HCT116 (cell line): ENCODE measurements at regions not wholly inside any gene's neighbourhood (a gene's known extent, or its start where the extent isn't known, plus 50 kb on each side); places are given as distances from the start of the nearest gene placed in this dataset.

ENCODE experiments used
- CEBPB ChIP-seq: IDR thresholded peaks from 2 replicates; pipeline ENCODE4 v1.6.1; 2012; ENCODE audit warnings: low read depth
- EZH2phosphoT487 ChIP-seq: fragments of 200-600 bp; IDR thresholded peaks from 2 replicates; pipeline ENCODE4 v1.6.1; 2018; ENCODE audit warnings: antibody characterized with exemption, borderline replicate concordance
- FOSL1 ChIP-seq: IDR thresholded peaks from 2 replicates; pipeline ENCODE4 v1.6.1; 2012; ENCODE audit warnings: low read depth
- JUND ChIP-seq: IDR thresholded peaks from 2 replicates; pipeline ENCODE4 v1.6.1; 2012
- POLR2A ChIP-seq: IDR thresholded peaks from 2 replicates; pipeline ENCODE4 v1.7.0; 2011; ENCODE audit warnings: borderline replicate concordance; ENCODE audit not compliant: insufficient read depth, insufficient read length; ENCODE audit errors: extremely low read depth
- SRF ChIP-seq: IDR thresholded peaks from 2 replicates; pipeline ENCODE4 v1.6.1; 2012; ENCODE audit warnings: low read depth
- ZFX ChIP-seq: fragments of 450-650 bp; IDR thresholded peaks from 2 replicates; pipeline ENCODE4 v1.6.1; 2017
- ZNF274 ChIP-seq: fragments of 200-500 bp; sonication (Bioruptor generic); IDR thresholded peaks from 2 replicates; pipeline ENCODE4 v1.6.1; 2014; ENCODE audit warnings: mild to moderate bottlenecking, low read depth, low read length, inconsistent platforms
- TF ChIP-seq, protein P1 (sequence below), 3 experiments: fragments of 200-600 bp in 1 of 3; sonication (generic) in 1 of 3; IDR thresholded peaks in 2 of 3; conservative IDR thresholded peaks in 1 of 3; 2 replicates each; pipeline ENCODE4 v1.5.1; 2012 to 2017; ENCODE audit warnings: low read depth in 2 of 3, low read length in 2 of 3, antibody characterized with exemption in 1 of 3, borderline replicate concordance in 1 of 3, control low read depth in 1 of 3, mild to moderate bottlenecking in 1 of 3, mixed read lengths in 1 of 3, mixed run types in 1 of 3, moderate library complexity in 1 of 3; ENCODE audit not compliant: insufficient read depth in 1 of 3
- TF ChIP-seq, protein P2 (sequence below): IDR thresholded peaks from 2 replicates; pipeline ENCODE4 v1.6.1; 2012; ENCODE audit warnings: low read depth
- TF ChIP-seq, protein P3 (sequence below): IDR thresholded peaks from 2 replicates; pipeline ENCODE4 v1.6.1; 2012

DNA sequence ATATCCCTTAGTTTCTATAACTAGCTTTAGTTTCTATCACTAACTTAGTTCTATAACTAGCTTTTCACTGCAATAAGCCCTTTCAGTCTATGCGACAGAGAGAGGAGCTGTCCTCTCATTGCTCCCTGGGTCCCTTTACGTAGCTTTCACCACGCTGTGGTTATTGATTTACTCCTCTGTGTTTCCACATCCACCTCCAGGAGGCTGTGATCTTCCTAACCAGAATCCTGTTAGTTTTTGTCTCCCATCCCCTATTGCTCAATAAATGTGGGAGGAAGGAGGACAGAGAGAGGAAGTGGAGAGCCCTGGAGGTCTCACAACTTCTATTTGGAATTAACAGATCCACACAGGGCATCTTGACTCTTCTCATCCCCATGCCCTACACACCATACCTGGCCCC lies 1036.1 kb downstream of the MCTP2 start:
- TF ChIP-seq, protein P1, sequence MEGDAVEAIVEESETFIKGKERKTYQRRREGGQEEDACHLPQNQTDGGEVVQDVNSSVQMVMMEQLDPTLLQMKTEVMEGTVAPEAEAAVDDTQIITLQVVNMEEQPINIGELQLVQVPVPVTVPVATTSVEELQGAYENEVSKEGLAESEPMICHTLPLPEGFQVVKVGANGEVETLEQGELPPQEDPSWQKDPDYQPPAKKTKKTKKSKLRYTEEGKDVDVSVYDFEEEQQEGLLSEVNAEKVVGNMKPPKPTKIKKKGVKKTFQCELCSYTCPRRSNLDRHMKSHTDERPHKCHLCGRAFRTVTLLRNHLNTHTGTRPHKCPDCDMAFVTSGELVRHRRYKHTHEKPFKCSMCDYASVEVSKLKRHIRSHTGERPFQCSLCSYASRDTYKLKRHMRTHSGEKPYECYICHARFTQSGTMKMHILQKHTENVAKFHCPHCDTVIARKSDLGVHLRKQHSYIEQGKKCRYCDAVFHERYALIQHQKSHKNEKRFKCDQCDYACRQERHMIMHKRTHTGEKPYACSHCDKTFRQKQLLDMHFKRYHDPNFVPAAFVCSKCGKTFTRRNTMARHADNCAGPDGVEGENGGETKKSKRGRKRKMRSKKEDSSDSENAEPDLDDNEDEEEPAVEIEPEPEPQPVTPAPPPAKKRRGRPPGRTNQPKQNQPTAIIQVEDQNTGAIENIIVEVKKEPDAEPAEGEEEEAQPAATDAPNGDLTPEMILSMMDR (IDR thresholded peaks at IDR 0.05 in 2 of 3, conservative IDR thresholded peaks at IDR 0.05 in 1 of 3; ENCODE audit: borderline replicate concordance in 1 of 3, insufficient read depth in 1 of 3, low read depth in 2 of 3, low read length in 2 of 3) = no peak
- TF ChIP-seq ZNF274 (no peak), FOSL1 (no peak), POLR2A (no peak), SRF (no peak), EZH2phosphoT487 (no peak), CEBPB (no peak), ZFX (no peak), JUND (no peak)
- TF ChIP-seq, protein P2, sequence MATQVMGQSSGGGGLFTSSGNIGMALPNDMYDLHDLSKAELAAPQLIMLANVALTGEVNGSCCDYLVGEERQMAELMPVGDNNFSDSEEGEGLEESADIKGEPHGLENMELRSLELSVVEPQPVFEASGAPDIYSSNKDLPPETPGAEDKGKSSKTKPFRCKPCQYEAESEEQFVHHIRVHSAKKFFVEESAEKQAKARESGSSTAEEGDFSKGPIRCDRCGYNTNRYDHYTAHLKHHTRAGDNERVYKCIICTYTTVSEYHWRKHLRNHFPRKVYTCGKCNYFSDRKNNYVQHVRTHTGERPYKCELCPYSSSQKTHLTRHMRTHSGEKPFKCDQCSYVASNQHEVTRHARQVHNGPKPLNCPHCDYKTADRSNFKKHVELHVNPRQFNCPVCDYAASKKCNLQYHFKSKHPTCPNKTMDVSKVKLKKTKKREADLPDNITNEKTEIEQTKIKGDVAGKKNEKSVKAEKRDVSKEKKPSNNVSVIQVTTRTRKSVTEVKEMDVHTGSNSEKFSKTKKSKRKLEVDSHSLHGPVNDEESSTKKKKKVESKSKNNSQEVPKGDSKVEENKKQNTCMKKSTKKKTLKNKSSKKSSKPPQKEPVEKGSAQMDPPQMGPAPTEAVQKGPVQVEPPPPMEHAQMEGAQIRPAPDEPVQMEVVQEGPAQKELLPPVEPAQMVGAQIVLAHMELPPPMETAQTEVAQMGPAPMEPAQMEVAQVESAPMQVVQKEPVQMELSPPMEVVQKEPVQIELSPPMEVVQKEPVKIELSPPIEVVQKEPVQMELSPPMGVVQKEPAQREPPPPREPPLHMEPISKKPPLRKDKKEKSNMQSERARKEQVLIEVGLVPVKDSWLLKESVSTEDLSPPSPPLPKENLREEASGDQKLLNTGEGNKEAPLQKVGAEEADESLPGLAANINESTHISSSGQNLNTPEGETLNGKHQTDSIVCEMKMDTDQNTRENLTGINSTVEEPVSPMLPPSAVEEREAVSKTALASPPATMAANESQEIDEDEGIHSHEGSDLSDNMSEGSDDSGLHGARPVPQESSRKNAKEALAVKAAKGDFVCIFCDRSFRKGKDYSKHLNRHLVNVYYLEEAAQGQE = no peak
- TF ChIP-seq, protein P3, sequence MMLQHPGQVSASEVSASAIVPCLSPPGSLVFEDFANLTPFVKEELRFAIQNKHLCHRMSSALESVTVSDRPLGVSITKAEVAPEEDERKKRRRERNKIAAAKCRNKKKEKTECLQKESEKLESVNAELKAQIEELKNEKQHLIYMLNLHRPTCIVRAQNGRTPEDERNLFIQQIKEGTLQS = no peak
